Fibroblast of lung (primary cell): ENCODE measurements at regions not wholly inside any gene's neighbourhood (a gene's known extent, or its start where the extent isn't known, plus 50 kb on each side); places are given as distances from the start of the nearest gene placed in this dataset.

Experiments
- DNase-seq, 2 donors: peaks; one replicate each; pipeline versions ENCODE4 v3.0.0 to v3.0.0-alpha.2; 2010; ENCODE audit warnings: low read depth in 2 of 2
- H2AFZ ChIP-seq: 2 replicates; pipeline ENCODE4 v1.5.1; 2012; ENCODE audit warnings: low read length, control low read depth, inconsistent platforms
- H3K27ac ChIP-seq: 2 replicates; pipeline ENCODE4 v1.5.1; 2011; ENCODE audit warnings: low read length, control low read depth; ENCODE audit not compliant: insufficient read depth
- H3K27me3 ChIP-seq: 2 replicates; pipeline ENCODE4 v1.5.1; 2011; ENCODE audit warnings: mild to moderate bottlenecking, low read length; ENCODE audit not compliant: control insufficient read depth, insufficient read depth
- H3K36me3 ChIP-seq: 2 replicates; pipeline ENCODE4 v1.5.1; 2011; ENCODE audit warnings: low read length; ENCODE audit not compliant: control insufficient read depth, insufficient read depth
- H3K4me1 ChIP-seq: 2 replicates; pipeline ENCODE4 v1.5.1; 2011; ENCODE audit warnings: low read length; ENCODE audit not compliant: control insufficient read depth, insufficient read depth; ENCODE audit errors: extremely low read depth
- H3K4me2 ChIP-seq: 2 replicates; pipeline ENCODE4 v1.5.1; 2011; ENCODE audit warnings: low read length, control low read depth; ENCODE audit not compliant: insufficient read depth; ENCODE audit errors: extremely low read depth
- H3K4me3 ChIP-seq, 4 experiments: fragments of 200-600 bp in 1 of 4; sonication (generic) in 1 of 4; replicated peaks in 1 of 4; 2 replicates each; pipeline ENCODE4 v1.5.1; 2011 to 2016; ENCODE audit warnings: low read length in 4 of 4, low read depth in 3 of 4, mild to moderate bottlenecking in 3 of 4, control low read depth in 2 of 4, inconsistent platforms in 1 of 4, mixed read lengths in 1 of 4; ENCODE audit not compliant: insufficient read depth in 1 of 4; ENCODE audit errors: control extremely low read depth in 1 of 4
- H3K79me2 ChIP-seq: 2 replicates; pipeline ENCODE4 v1.5.1; 2012; ENCODE audit warnings: mild to moderate bottlenecking, low read length, inconsistent platforms; ENCODE audit not compliant: control insufficient read depth, insufficient read depth
- H3K9ac ChIP-seq: 2 replicates; pipeline ENCODE4 v1.5.1; 2011; ENCODE audit warnings: mild to moderate bottlenecking, low read length, control low read depth; ENCODE audit not compliant: insufficient read depth
- H3K9me3 ChIP-seq: 2 replicates; pipeline ENCODE4 v1.5.1; 2012; ENCODE audit warnings: low read depth, low read length; ENCODE audit not compliant: control insufficient read depth, insufficient read depth
- H4K20me1 ChIP-seq: 2 replicates; pipeline ENCODE4 v1.5.1; 2011; ENCODE audit warnings: low read length; ENCODE audit not compliant: control insufficient read depth, insufficient read depth; ENCODE audit errors: extremely low read depth
- CTCF ChIP-seq, 2 donors: IDR thresholded peaks in 1 of 2; conservative IDR thresholded peaks in 1 of 2; 1 replicate in 1 of 2; 2 replicates in 1 of 2; pipeline ENCODE4 v1.5.1; 2011 to 2012; ENCODE audit warnings: low read length in 2 of 2, control low read depth in 1 of 2, inconsistent platforms in 1 of 2, low read depth in 1 of 2, mild to moderate bottlenecking in 1 of 2
- EZH2 ChIP-seq: IDR thresholded peaks from 2 replicates; pipeline ENCODE4 v1.5.1; 2012; ENCODE audit warnings: low read length, control low read depth, mild to moderate bottlenecking; ENCODE audit errors: missing control alignments

- Histone ChIP-seq H3K4me2 (no peak overlapping the region), H3K36me3 (no peaks in the 10 kb centered on the region), H3K9me3 (no peaks in the 10 kb centered on the region), H3K79me2 (no peaks in the 10 kb centered on the region), H2AFZ (no peak overlapping the region), H3K9ac (no peak overlapping the region), H3K4me1 (no peaks in the 10 kb centered on the region), H3K27me3 (no peaks in the 10 kb centered on the region), H3K27ac (no peak overlapping the region), H3K4me3 (no peak overlapping the region), H4K20me1 (no peaks in the 10 kb centered on the region)
- TF ChIP-seq EZH2 (no peak), CTCF (conservative IDR thresholded peaks at IDR 0.05 in 1 of 2, IDR thresholded peaks at IDR 0.05 in 1 of 2; ENCODE audit: low read depth in 1 of 2, low read length in 2 of 2) (no peak)
- DNase-seq, result no peak
These were observed 251.1 kb downstream of the GPR37 start for GRCh38 chr7:124514471-124514870.

- DNase-seq, result no peak
- no peaks in the 10 kb centered on the region for H3K79me2 ChIP-seq
- H4K20me1 ChIP-seq, result no peaks in the 10 kb centered on the region
- H3K4me3 ChIP-seq, result no peak overlapping the region
- H3K27ac ChIP-seq, result no peak overlapping the region
- no peak overlapping the region for H3K4me2 ChIP-seq
- TF ChIP-seq CTCF (conservative IDR thresholded peaks at IDR 0.05 in 1 of 2, IDR thresholded peaks at IDR 0.05 in 1 of 2; ENCODE audit: low read depth in 1 of 2, low read length in 2 of 2) (no peak), EZH2 (no peak)
- no peaks in the 10 kb centered on the region for H3K36me3 ChIP-seq
- H3K27me3 ChIP-seq, result no peaks in the 10 kb centered on the region
- no peak overlapping the region for H3K9ac ChIP-seq
- no peaks in the 10 kb centered on the region for H3K9me3 ChIP-seq
- no peaks in the 10 kb centered on the region for H3K4me1 ChIP-seq
- no peak overlapping the region for H2AFZ ChIP-seq
These were observed 268.4 kb downstream of the GPR37 start for GRCh38 chr7:124497176-124497575.

GRCh38 chr7:124489925-124490324 lies 275.7 kb downstream of the GPR37 start:
- Histone ChIP-seq H3K4me3 (no peak overlapping the region), H4K20me1 (no peaks in the 10 kb centered on the region), H3K27ac (no peak overlapping the region), H3K9me3 (no peaks in the 10 kb centered on the region), H3K27me3 (no peaks in the 10 kb centered on the region), H3K79me2 (no peaks in the 10 kb centered on the region), H3K36me3 (no peaks in the 10 kb centered on the region), H3K4me1 (no peaks in the 10 kb centered on the region), H3K4me2 (no peak overlapping the region), H2AFZ (no peak overlapping the region), H3K9ac (no peak overlapping the region)
- DNase-seq, result no peak
- TF ChIP-seq CTCF (conservative IDR thresholded peaks at IDR 0.05 in 1 of 2, IDR thresholded peaks at IDR 0.05 in 1 of 2; ENCODE audit: low read depth in 1 of 2, low read length in 2 of 2) (no peak), EZH2 (no peak)
